HUDEP-2 (cell line): ENCODE measurements at regions not wholly inside any gene's neighbourhood (a gene's known extent, or its start where the extent isn't known, plus 50 kb on each side); places are given as distances from the start of the nearest gene placed in this dataset.

ENCODE experiments used
- DNase-seq, 76 experiments: peaks; one replicate each; lab custom pipeline; 2025; ENCODE audit not compliant: unreplicated experiment in 76 of 76; lab: John Stamatoyannopoulos, UW

DNA sequence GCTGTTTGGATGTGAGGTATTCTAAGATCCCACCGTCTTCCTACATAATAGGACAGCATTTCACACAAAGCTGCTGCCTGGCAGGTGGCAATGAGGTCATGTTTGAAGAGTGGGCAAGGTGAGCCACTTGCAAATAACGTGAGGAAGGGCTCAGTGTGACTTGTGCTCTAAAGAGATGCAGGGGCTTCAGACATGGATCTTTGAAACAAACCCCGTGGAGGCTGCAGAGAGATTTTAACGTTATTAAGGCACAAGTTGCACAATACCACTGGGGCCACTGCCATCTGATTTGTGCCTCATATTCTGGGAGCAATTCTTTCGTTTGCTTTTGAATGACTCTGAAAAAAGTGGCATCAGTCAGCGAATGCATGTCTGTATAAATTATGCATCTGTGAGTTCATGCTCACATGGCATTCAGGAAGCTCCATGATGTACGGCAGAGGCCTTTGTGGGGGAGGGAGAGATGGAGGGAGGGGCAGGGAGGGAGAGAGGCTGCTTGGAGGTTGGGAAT, 362.0 kb downstream of the SOX11 start:
- no peak for DNase-seq

DNA sequence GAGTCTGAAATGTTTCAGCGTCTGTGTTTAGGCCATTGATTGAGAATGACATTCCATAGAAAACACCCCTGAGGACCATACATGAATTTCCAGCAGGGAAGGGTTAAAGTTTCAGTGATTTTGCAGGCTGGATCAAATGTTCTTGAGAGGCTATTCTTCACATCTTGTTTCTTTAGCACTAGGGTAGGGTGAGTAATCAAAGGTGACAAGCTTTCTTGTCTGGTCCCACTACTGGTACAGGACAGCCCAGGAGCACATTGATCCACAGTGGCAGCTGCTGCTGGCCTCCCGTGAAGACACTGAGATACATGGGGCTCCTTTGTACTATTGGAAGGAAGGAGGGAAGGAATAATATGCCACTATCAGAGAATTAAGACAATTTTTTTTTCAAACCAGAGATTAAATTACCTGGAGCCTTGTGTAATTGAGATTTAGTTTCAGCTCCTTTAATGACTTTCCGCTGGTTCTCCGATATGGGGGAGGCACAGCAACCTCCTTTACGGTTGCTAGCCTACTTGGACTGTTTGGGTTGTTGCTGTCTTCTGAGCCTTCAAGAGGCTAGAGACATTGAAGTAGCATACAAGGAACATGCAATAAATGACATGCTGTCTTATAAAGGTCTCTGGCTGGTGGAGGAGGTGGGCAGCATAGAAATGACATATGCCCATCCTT, 368.9 kb downstream of the SOX11 start:
- DNase-seq = no peak

DNA sequence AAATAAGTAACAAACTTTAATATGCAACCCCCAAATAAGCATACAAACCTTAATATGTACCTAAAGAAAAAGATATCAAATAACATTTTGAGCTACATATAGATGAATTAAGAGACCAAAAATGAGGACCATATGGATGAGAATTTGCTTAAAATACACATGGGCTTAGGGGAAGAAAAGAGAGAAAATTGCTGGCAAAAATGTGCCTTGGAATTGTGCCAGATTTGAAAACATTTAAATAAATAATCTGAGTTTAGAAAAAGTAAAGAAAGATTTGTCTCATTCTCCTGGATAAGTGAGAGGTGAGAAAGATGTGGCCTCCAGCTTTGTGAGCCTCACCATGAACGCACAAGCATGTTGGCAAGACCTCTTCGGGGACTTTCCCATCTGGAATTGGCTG, 372.6 kb downstream of the SOX11 start:
- DNase-seq = no peak

DNA sequence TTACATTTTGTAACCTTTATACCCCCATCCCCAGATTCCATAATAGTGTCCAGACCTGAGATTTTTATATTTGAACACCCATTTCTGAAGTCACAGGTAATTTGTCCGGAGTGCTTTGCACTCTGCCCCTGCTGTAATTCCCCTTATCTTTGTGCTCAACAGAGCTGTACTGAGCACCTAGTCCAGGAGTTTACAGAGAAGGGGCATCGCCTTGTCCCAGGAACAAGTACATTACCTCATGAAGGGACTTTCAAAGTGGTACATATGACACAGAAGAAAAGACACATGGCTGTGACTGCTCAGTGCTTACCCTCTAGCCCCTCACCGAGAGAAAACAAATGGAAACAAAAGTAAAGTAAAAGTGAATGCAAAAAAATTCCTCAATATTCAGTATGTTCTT, 373.5 kb downstream of the SOX11 start:
- no peak for DNase-seq

DNA sequence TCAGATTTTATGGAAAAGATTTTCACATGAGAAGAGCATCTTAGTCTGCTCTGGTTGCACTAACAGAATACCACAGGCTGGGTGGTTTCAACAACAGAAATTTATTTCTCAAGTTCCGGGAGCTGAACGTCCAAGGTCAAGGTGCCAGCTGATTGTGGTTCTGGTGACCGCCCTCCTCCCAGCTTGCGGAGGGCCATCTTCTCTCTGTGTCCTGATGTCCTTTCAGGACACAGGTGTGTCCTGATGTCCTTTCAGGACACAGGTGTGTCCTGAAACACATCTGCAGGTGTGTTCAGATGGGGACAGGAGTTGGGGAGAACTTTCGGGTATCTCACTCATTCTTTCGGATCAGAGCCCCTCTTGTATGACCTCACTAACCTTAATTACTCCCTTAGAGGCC, 374.9 kb downstream of the SOX11 start:
- DNase-seq = no peak

DNA sequence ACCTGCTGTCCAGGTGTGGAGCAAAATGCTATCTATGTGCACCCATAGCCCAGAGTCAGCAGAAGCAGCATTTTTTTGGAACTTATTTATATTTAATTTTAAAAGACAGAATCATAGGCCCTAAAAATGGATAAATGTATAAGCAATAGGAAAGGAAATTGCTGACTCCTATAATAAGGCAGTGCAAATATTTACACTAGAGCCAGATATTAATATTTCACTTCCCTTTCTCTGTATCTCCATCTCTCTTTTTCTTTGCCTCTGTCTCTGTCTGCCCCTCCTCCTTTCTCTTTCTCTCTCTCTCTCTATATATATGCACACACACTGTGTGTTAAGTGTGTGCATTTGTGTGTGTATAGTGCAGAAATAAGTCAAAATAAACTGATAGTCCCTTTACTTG, 375.6 kb downstream of the SOX11 start:
- DNase-seq = no peak

DNA sequence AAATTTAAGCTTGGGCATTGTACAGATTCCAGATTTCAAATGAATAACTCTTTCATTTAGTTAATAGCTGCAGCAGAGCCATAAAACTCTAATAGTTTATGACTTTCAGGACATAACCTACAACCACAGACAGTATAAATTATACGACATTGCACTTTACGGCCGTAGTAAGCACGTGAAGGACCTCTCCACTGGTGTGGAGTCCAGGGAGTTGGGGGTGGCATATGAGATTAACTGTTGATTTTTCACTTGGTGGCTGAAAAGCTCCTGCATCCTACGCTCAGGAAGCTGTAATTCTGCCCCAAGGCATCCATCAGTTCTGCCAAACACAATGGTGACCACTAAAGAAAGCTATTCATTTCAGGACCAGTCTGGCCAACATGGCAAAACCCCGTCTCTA, 376.2 kb downstream of the SOX11 start:
- DNase-seq = no peak

DNA sequence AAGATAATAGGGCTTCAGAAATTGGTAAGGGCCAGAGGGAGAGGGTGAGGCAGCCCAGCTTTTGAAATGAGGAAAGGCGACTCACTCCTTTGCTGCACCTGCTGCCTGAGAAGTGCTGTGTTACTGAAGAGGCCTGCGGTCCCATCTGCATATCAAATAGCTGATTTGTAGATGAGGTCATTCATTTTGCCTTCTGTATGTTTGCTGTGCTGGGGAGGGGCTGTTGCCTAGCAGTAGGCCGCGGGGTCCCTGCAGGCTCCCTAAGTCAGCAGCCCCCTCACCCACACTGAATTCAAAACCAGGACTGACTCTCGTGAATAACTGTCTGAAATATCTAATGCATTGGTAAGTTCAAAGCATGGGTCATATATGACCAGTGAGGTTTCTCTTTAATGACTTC, 377.2 kb downstream of the SOX11 start:
- DNase-seq = no peak

DNA sequence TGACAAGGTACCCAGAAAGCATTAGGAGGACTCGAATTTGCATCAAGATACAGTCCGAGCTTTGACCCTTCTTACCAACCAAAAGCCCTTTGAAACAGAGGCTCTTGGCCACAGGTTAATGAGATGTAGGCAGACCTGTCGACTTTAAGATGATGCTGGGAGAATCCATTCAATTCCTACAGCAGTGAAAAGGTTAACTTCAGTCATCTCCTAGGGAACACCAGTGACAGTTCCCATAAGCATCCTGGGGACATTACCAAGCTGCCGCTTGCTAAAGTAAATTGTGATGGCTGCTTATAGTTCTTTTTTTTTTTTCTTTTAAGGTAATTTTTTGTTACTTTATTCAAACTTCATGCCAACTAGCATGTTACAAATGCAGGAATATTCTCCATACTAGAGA, 379.3 kb downstream of the SOX11 start:
- DNase-seq = no peak

DNA sequence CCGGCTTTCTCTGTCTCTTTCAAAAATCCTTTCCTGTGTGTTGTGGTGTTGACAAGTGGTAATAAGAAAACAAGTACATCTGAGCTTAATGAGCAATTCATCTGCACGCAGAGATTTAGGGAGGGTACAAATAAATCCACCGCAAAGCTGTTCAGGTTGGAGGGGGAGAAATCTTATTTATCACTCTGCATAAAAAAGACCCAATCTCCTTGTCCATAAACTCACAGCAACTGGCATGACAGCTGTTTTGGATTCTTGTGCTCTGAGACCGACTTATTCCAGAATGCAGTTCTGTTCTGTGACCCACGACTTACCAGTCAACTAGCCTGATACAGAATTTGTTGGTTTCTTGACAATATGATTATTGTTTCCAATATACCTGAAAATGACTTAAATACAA, 380.1 kb downstream of the SOX11 start:
- no peak for DNase-seq

DNA sequence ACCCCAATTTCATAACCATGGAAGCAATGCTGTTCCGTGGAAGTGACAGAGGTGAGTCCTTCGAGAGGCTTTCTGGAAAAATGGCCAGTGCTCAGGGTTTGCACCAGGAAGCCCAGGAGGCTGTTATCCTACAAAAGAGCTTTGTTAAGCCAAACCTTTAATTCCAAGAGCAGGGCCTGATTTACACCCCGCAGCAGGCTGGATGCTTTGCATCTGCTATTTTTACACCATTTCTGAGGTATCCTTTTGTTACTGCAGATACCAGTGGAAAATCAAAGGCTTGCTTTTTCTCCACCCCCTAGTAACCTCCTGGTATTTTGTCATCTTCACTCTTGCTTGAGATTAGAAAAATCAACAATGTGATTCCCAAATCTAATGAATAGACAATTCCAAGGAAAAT, 380.6 kb downstream of the SOX11 start:
- no peak for DNase-seq

DNA sequence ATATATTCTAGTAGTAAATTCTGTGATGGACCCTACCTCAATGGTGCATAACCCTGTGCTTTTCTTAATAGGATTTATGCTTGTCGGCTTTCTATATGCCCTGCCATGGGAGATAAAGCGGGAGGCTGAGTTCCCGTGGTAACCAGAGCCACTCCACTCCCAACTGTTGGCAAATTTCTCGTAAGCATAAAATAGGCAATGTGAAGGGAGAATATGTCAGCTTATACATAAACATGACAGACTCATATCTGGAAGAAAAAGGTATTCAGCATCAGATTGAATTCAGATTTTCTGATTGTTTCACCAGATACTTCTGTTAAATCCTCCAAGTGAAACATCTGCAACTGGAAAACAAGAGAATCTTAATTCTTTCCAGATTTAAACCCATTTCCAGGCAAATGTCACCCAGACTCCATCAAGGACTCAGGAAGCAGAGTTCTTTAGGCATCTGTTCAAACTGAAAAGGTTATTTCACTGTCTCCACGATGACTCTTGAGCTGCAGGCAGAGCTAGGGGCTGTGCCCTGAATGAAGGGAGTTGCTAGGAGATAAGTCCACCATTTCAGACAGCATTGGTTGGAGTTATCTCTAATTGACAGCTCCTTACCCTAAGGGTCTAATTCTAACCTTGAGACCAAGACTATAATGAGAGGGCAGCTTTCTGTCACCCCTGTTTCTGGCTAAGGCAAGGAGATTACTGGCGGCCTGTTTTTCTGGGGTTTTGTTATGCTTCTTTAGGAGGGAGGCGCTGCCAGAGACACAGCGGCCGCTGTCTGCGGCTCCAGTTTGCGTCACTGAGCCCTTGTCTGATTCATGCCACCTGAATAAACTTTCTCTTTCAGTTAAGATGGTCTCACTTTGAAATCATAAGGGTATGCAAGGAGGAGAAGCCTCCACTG, 381.3 kb downstream of the SOX11 start:
- DNase-seq = no peak

DNA sequence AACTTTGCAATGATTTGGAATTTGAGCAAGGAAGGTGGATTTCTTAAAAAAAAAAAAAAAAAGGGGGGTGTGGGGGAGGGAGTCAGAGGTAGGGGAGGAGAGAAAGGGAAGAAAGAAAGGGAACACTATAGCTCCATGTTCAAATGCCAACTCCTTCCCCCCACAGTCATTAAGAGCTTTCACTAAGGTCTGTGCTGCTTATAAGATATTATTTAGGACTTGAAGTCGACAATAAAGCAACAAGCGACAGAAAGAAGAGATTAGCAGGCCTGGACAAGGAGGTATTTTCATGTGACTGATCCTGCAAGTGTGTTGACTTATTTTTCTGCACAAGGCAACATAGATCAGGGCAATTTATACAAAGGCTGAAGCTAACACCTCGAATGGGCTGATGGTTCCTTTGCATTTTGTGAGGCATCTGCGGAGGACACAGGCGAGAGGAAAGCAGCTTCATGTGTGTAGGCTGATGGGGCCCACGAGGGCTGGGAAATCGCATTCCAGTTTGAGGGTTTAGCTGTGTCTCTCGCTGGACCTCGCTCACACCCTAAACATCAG, 382.0 kb downstream of the SOX11 start:
- no peak for DNase-seq

DNA sequence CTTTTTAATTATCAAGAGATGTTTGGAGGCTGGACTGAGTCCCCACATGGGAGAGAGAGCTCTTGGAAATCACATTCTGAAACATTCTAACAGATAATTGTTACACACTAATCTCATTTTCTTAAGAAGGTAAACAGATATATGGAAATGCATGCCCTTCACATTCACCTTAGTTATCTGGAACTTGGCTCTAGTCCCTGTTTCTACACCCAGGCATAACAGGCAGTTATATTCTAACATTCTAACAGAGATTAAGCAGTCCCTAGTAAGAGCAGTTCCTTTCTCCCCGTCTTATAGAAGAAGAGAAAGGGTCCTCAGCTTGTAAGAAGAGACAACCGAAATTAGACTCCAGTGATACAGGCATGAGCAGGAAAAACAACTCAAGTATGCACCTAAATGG, 385.4 kb downstream of the SOX11 start:
- no peak for DNase-seq

DNA sequence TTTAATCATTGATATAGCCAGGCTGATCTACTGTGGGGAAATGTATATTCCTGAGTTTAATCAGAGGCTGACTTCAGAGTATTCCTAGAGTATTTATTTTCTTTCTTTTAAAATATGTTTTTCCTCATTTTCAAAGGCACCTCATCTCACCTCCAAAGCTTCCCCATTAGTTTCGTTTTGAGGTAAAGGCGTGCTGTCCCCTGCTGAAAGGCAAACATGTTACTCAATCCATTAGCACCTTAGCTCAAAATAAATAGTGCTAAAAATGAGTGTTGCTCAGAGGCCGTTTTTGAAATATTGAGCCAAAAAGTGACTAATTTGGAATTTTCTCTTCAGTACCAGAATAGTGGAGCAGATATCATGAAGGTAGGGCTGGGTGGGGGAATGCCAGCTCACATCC, 386.2 kb downstream of the SOX11 start:
- no peak for DNase-seq

DNA sequence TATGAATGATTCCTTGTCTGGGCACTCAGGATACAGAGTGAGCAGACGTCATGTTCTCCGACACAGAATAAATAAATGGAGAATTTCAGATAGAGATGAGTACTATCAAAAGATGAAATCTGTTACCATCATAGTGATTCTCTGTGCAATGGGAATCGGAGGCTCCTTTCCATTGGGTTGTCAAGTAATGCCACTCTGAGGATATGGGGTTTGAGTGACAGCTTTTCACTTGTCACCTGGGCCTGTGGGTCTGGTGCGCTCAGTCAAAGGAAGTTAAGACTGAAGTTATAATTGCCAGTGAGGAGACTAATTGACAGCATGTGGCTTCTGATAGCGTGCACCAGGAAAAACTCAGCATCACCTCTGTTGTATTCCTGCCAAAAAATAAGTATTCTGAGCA, 387.2 kb downstream of the SOX11 start:
- DNase-seq = no peak

DNA sequence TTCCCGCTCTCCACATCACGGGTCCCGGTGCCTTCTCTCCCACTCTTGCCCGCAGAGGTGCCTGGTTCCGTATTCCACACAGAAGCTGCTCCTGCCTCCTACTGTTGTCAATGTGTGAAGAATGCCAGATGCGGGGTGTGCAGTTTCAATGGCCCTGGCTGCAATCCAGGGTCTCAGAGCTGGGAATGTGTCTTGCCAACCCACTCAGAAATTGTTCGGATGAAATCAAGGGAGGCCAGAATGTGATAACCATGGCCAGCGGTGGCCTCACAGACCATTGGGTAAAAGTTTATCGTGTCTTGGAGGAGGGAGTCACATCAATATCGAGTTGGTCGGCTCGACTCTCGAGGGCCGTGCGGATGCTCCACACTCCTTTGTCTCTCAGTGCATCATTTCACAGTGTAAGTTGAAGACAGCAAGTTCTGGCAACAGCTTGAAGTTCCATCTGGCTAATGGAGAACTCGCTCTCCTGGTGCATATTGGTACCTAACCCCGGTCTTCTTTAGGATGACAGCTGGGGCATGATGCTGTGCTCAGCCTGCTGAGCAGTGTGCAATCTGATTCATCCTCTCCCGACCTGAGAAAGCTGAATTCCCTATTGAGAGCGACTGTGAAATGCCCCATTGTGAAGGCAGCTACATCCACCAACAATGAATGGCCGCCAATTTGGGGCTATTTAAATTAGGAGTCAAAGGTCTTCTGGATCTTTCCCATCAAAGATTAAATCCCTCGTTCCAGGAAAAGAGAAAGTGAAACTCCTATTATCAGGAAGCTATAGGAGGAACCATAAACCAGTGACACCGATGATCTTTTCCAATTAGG, 389.0 kb downstream of the SOX11 start:
- no peak for DNase-seq

DNA sequence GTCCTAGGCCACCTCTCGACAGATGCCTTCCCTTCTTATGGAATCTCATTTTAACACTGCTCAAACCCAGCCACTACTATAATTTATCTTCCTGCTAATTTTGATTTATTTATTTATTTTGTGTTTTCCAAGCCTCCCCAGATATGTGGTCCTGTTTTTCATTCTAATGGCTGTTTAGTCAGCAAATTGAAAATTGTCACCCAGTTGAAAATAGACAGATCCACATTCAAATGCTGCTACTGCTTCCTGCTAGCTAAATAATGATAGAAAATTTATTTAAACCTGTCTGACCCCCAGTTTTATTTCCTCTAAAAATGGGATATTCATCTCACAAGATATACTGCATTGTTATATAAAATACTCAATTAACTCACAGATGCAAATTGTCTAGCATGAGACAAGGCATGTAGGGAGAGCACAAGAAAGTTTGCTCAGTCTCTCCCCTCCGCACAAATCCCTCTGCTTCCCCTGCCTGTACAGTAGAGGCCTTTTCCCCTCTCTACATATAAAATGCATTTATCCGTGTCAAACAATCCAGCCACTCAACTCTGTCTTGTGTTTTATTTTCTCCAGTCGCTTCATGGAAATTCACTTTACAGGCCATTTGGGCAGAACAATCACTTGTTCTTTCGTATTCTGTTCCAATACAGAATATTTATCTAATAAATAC, 389.9 kb downstream of the SOX11 start:
- no peak for DNase-seq

DNA sequence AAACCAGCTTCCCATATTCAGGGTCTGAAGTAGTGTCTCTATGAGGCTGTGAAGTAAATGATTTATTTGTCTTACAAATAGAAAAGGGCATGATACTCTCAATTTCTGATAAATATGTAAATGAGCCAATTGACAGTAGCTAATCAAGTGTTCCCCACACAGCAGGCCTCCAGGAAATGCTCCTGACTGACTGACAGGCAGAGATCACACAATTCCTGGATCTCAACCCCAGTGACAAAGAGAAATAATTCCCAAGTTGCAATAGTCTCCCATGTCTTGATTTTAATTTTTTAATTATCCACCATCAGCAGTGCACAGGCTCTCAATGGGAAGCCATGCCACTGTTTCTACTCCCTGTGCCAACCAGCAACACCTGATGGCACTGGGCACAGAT, 390.4 kb downstream of the SOX11 start:
- DNase-seq = no peak

DNA sequence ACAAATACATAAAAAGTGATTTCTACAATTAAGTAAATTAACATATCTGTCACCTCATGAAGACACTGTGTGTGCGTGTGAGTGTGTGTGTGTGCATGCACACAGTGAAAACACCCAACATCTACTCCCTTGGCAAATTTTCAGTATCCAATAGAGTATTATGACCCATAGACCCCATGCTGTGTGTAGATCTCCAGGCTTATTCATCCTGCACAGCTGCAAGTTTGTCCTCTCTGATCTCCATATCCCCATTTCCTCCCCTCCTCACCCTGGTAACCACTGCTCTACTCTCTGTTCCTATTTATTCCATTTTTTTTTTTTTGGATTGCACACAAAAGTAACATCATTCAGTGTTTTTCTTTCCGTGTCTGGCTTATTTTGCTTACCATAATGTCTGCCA, 391.0 kb downstream of the SOX11 start:
- no peak for DNase-seq
